Thyroid gland (tissue), 4 donors: ENCODE measurements at regions not wholly inside any gene's neighbourhood (a gene's known extent, or its start where the extent isn't known, plus 50 kb on each side); places are given as distances from the start of the nearest gene placed in this dataset.

Source experiments
- DNase-seq, 2 donors: peaks; one replicate each; pipeline ENCODE4 v3.0.0-alpha.2; 2019
- H3K27ac ChIP-seq, 3 donors: fragments of 200-600 bp; sonication (generic); 1 replicate in 2 of 3; 2 replicates in 1 of 3; pipeline ENCODE4 v1.5.1; 2016 to 2019; ENCODE audit warnings: mild to moderate bottlenecking in 1 of 3, moderate library complexity in 1 of 3
- H3K27me3 ChIP-seq: fragments of 200-600 bp; sonication (generic); one replicate; pipeline ENCODE4 v1.5.1; 2019
- H3K36me3 ChIP-seq, 2 donors: fragments of 200-600 bp; sonication (generic); one replicate each; pipeline ENCODE4 v1.5.1; 2016 to 2019
- H3K4me1 ChIP-seq, 2 donors: fragments of 200-600 bp; sonication (generic); one replicate each; pipeline ENCODE4 v1.5.1; 2017 to 2019
- H3K4me3 ChIP-seq, 3 donors: fragments of 200-600 bp; sonication (generic); replicated peaks in 1 of 3; 1 replicate in 2 of 3; 2 replicates in 1 of 3; pipeline ENCODE4 v1.5.1; 2016; ENCODE audit warnings: mild to moderate bottlenecking in 1 of 3
- H3K9me3 ChIP-seq: fragments of 200-600 bp; sonication (generic); one replicate; pipeline ENCODE4 v1.5.1; 2017
- CTCF ChIP-seq, 6 experiments: fragments of 200-600 bp in 3 of 6; fragments of 450-650 bp in 3 of 6; sonication (generic) in 3 of 6; IDR thresholded peaks; one replicate each; pipeline ENCODE4 v1.5.1; 2016 to 2019; ENCODE audit warnings: antibody characterized with exemption in 6 of 6, mild to moderate bottlenecking in 2 of 6, inconsistent platforms in 1 of 6, moderate library complexity in 1 of 6
- POLR2A ChIP-seq, 2 donors: fragments of 450-650 bp; IDR thresholded peaks; one replicate each; pipeline ENCODE4 v1.6.1; 2017; ENCODE audit warnings: antibody characterized with exemption in 2 of 2, mild to moderate bottlenecking in 2 of 2, moderate library complexity in 1 of 2
- WGBS, 2 donors: methylation state at CpG; one replicate each; pipeline ENCODE4 v1.1.5; 2017; 5-methylcytosine and 5-hydroxymethylcytosine counted together
- intact Hi-C: fragments of 100-400 bp; cut with DNase I; formaldehyde crosslinking; loops from one replicate; pipeline ENCODE4 v1.15.1; 2023

- DNase-seq = no peak
- intact Hi-C loops = no loop called here
- no peaks in the 10 kb centered on the region for H3K36me3 ChIP-seq
- no peak overlapping the region for H3K4me3 ChIP-seq
- 95 to 97% methylated on average over 6 of the region's 6 CpGs for WGBS, 2 donors
- no peak overlapping the region for H3K27ac ChIP-seq
- H3K27me3 ChIP-seq = no peaks in the 10 kb centered on the region
- peaks cover 0 to 8% of the 10 kb centered on the region in 2 donors for H3K4me1 ChIP-seq
- no peaks in the 10 kb centered on the region for H3K9me3 ChIP-seq
- TF ChIP-seq POLR2A (IDR thresholded peaks at IDR 0.05) (no peak), CTCF (IDR thresholded peaks at IDR 0.05) (no peak)
Observed at GRCh38 chr2:106653465-106653864, 166.3 kb downstream of the CD8B2 start.

GRCh38 chr2:106658616-106659015 lies 171.5 kb downstream of the CD8B2 start:
- no peaks in the 10 kb centered on the region for H3K4me1 ChIP-seq
- no peaks in the 10 kb centered on the region for H3K9me3 ChIP-seq
- TF ChIP-seq CTCF (IDR thresholded peaks at IDR 0.05) (no peak), POLR2A (IDR thresholded peaks at IDR 0.05) (no peak)
- 94 to 96% methylated on average over 4 of the region's 4 CpGs for WGBS, 2 donors
- no peak overlapping the region for H3K4me3 ChIP-seq
- no peak overlapping the region for H3K27ac ChIP-seq
- H3K36me3 ChIP-seq = no peaks in the 10 kb centered on the region
- intact Hi-C loops = no loop called here
- H3K27me3 ChIP-seq = no peaks in the 10 kb centered on the region
- DNase-seq = no peak

GRCh38 chr2:106664669-106665068 lies 177.5 kb downstream of the CD8B2 start:
- Histone ChIP-seq H3K27ac (no peak overlapping the region), H3K36me3 (no peaks in the 10 kb centered on the region), H3K9me3 (no peaks in the 10 kb centered on the region), H3K27me3 (no peaks in the 10 kb centered on the region), H3K4me1 (no peaks in the 10 kb centered on the region), H3K4me3 (no peak overlapping the region)
- intact Hi-C loops = no loop called here
- TF ChIP-seq POLR2A (IDR thresholded peaks at IDR 0.05) (no peak), CTCF (IDR thresholded peaks at IDR 0.05) (no peak)
- no peak for DNase-seq
- WGBS, 2 donors = 45 to 46% methylated on average over 3 of the region's 3 CpGs

- no peaks in the 10 kb centered on the region for H3K27me3 ChIP-seq
- no peaks in the 10 kb centered on the region for H3K4me1 ChIP-seq
- H3K9me3 ChIP-seq = no peaks in the 10 kb centered on the region
- no peak for DNase-seq
- TF ChIP-seq POLR2A (IDR thresholded peaks at IDR 0.05) = no peak
- no peak for TF ChIP-seq CTCF (IDR thresholded peaks at IDR 0.05)
- no peak overlapping the region for H3K4me3 ChIP-seq
- WGBS, 2 donors = 93 to 98% methylated on average over 2 of the region's 2 CpGs
- no peak overlapping the region for H3K27ac ChIP-seq
- no peaks in the 10 kb centered on the region for H3K36me3 ChIP-seq
- intact Hi-C loops = no loop called here
Observed at GRCh38 chr2:106667478-106668070, 180.4 kb downstream of the CD8B2 start.

- H3K9me3 ChIP-seq = no peaks in the 10 kb centered on the region
- no peak overlapping the region for H3K27ac ChIP-seq
- no peak overlapping the region for H3K4me3 ChIP-seq
- H3K4me1 ChIP-seq = no peaks in the 10 kb centered on the region
- no peak for TF ChIP-seq POLR2A (IDR thresholded peaks at IDR 0.05)
- TF ChIP-seq CTCF (IDR thresholded peaks at IDR 0.05) = no peak
- H3K36me3 ChIP-seq = no peaks in the 10 kb centered on the region
- H3K27me3 ChIP-seq = no peaks in the 10 kb centered on the region
- intact Hi-C loops = no loop called here
- no peak for DNase-seq
- 94 to 98% methylated on average over 2 of the region's 2 CpGs for WGBS, 2 donors
Observed at GRCh38 chr2:106685180-106685897, 198.2 kb downstream of the CD8B2 start.
